HCT116 (cell line): ENCODE measurements at regions not wholly inside any gene's neighbourhood (a gene's known extent, or its start where the extent isn't known, plus 50 kb on each side); places are given as distances from the start of the nearest gene placed in this dataset.

ENCODE experiments used
- ATAC-seq: fragments of 200-7000 bp; cut with Tn5 transposase; 2 replicates; pipeline ENCODE4 v1.9.1; 2020; ENCODE audit warnings: mild to moderate bottlenecking, moderate library complexity
- BruUV-seq: library from RNA; stranded (reverse); fragments of 400-500 nt; replicated peaks from 2 replicates; lab custom pipeline; 2021; lab: Mats Ljungman, UMichigan
- CTCF ChIA-PET: fragments of 300-600 bp; sonication (Branson Sonifier 250); formaldehyde crosslinking; loops from one replicate; lab custom pipeline; 2021; ENCODE audit warnings: antibody characterized with exemption; lab: Charles Lee
- POLR2A ChIA-PET: fragments of 300-600, 350-600 bp; sonication (Branson Sonifier 250); formaldehyde crosslinking; loops from one replicate; lab custom pipeline; 2021; ENCODE audit warnings: antibody characterized with exemption; lab: Charles Lee
- RAD21 ChIA-PET, 2 experiments: fragments of 300-600 bp; sonication (Branson Sonifier 250); formaldehyde crosslinking; loops; one replicate each; lab custom pipeline; 2023; ENCODE audit warnings: low total read pairs in 2 of 2; ENCODE audit not compliant: uncharacterized antibody in 2 of 2, unreplicated experiment in 2 of 2, low non-redundant PET in 1 of 2; lab: Charles Lee
- DNase-seq: peaks from one replicate; pipeline ENCODE4 v3.0.0-alpha.2; 2010; ENCODE audit warnings: low read depth, low spot score
- H2AFZ ChIP-seq: fragments of 200-600 bp; shearing (Covaris generic), sonication (generic); 2 replicates; pipeline ENCODE4 v1.6.1; 2017; ENCODE audit warnings: low read depth, mixed run types, mixed read lengths, antibody characterized with exemption, low read length; ENCODE audit not compliant: poor library complexity, severe bottlenecking
- H3K27ac ChIP-seq: 2 replicates; pipeline ENCODE4 v1.5.1; 2012; ENCODE audit warnings: low read depth, low read length
- H3K27me3 ChIP-seq: fragments of 200-600 bp; sonication (generic); 2 replicates; pipeline ENCODE4 v1.6.1; 2016; ENCODE audit warnings: mixed run types, low read length, mixed read lengths; ENCODE audit not compliant: insufficient read depth
- H3K36me3 ChIP-seq, 2 experiments: fragments of 200-500 bp in 1 of 2; fragments of 200-600 bp in 1 of 2; sonication (Bioruptor generic) in 1 of 2; sonication (generic) in 1 of 2; 2 replicates each; pipeline versions ENCODE4 v1.5.1 to v1.6.1; 2014 to 2016; ENCODE audit warnings: low read length in 2 of 2, inconsistent platforms in 1 of 2, mixed read lengths in 1 of 2, mixed run types in 1 of 2; ENCODE audit not compliant: insufficient read depth in 2 of 2, control insufficient read depth in 1 of 2
- H3K4me1 ChIP-seq, 2 experiments: fragments of 200-600 bp in 1 of 2; sonication (generic) in 1 of 2; 2 replicates each; pipeline versions ENCODE4 v1.5.1 to v1.6.1; 2012 to 2017; ENCODE audit warnings: low read length in 2 of 2, inconsistent platforms in 1 of 2, mild to moderate bottlenecking in 1 of 2, mixed read lengths in 1 of 2, mixed run types in 1 of 2, moderate library complexity in 1 of 2; ENCODE audit not compliant: insufficient read depth in 2 of 2, control insufficient read depth in 1 of 2
- H3K4me2 ChIP-seq: fragments of 200-600 bp; sonication (generic); 2 replicates; pipeline ENCODE4 v1.6.1; 2017; ENCODE audit warnings: mixed run types, low read length, mixed read lengths
- H3K4me3 ChIP-seq, 2 experiments: fragments of 200-600 bp in 1 of 2; sonication (generic) in 1 of 2; replicated peaks in 1 of 2; 2 replicates each; pipeline ENCODE4 v1.5.1; 2011 to 2016; ENCODE audit warnings: low read length in 2 of 2, control low read depth in 1 of 2, low read depth in 1 of 2, mild to moderate bottlenecking in 1 of 2, mixed read lengths in 1 of 2, mixed run types in 1 of 2
- H3K79me2 ChIP-seq: fragments of 200-600 bp; sonication (generic); 2 replicates; pipeline ENCODE4 v1.6.1; 2017; ENCODE audit warnings: mild to moderate bottlenecking, mixed run types, low read length, moderate library complexity, mixed read lengths; ENCODE audit not compliant: insufficient read depth
- H3K9ac ChIP-seq: fragments of 200-600 bp; sonication (generic); 2 replicates; pipeline ENCODE4 v1.6.1; 2016; ENCODE audit warnings: low read length, mixed read lengths
- H3K9me2 ChIP-seq: fragments of 200-600 bp; sonication (generic), shearing (Covaris generic); 2 replicates; pipeline ENCODE4 v1.6.1; 2017; ENCODE audit warnings: mixed run types, mild to moderate bottlenecking, moderate library complexity; ENCODE audit not compliant: insufficient read depth
- H3K9me3 ChIP-seq, 2 experiments: fragments of 200-500 bp in 1 of 2; fragments of 200-600 bp in 1 of 2; sonication (Bioruptor generic) in 1 of 2; sonication (generic) in 1 of 2; 2 replicates each; pipeline ENCODE4 v1.6.1; 2014 to 2017; ENCODE audit warnings: low read length in 2 of 2, mixed read lengths in 2 of 2, inconsistent platforms in 1 of 2, low read depth in 1 of 2, mild to moderate bottlenecking in 1 of 2, mixed run types in 1 of 2, moderate library complexity in 1 of 2; ENCODE audit not compliant: control insufficient read depth in 1 of 2, insufficient read depth in 1 of 2
- H4K20me1 ChIP-seq: fragments of 200-600 bp; sonication (generic), shearing (Covaris generic); 2 replicates; pipeline ENCODE4 v1.6.1; 2017; ENCODE audit warnings: mixed run types, mild to moderate bottlenecking, moderate library complexity; ENCODE audit not compliant: insufficient read depth
- CBX3 ChIP-seq: IDR thresholded peaks from 2 replicates; pipeline ENCODE4 v1.6.1; 2012; ENCODE audit warnings: low read depth
- ELF1 ChIP-seq: IDR thresholded peaks from 2 replicates; pipeline ENCODE4 v1.6.1; 2012; ENCODE audit warnings: low read depth, borderline replicate concordance
- EZH2 ChIP-seq: fragments of 200-600 bp; sonication (generic); IDR thresholded peaks from 2 replicates; pipeline ENCODE4 v1.6.1; 2017; ENCODE audit warnings: antibody characterized with exemption, mixed run types
- EZH2phosphoT487 ChIP-seq: fragments of 200-600 bp; IDR thresholded peaks from 2 replicates; pipeline ENCODE4 v1.6.1; 2018; ENCODE audit warnings: antibody characterized with exemption, borderline replicate concordance
- JUND ChIP-seq: IDR thresholded peaks from 2 replicates; pipeline ENCODE4 v1.6.1; 2012
- POLR2A ChIP-seq: IDR thresholded peaks from 2 replicates; pipeline ENCODE4 v1.7.0; 2011; ENCODE audit warnings: borderline replicate concordance; ENCODE audit not compliant: insufficient read depth, insufficient read length; ENCODE audit errors: extremely low read depth
- RAD21 ChIP-seq: IDR thresholded peaks from 2 replicates; pipeline ENCODE4 v1.6.1; 2012; ENCODE audit warnings: low read depth, mild to moderate bottlenecking
- TCF7L2 ChIP-seq: IDR thresholded peaks from 2 replicates; pipeline ENCODE4 v1.7.0; 2011; ENCODE audit warnings: borderline replicate concordance, inconsistent platforms; ENCODE audit not compliant: insufficient read depth, insufficient read length; ENCODE audit errors: extremely low read depth
- ZFX ChIP-seq: fragments of 450-650 bp; IDR thresholded peaks from 2 replicates; pipeline ENCODE4 v1.6.1; 2017
- intact Hi-C: fragments of 100-400 bp; cut with micrococcal nuclease; formaldehyde crosslinking; loops from 2 replicates; pipeline ENCODE4 v1.10.0; 2022
- TF ChIP-seq, protein P1 (sequence below): IDR thresholded peaks from 2 replicates; pipeline ENCODE4 v1.6.1; 2012
- TF ChIP-seq, protein P2 (sequence below): IDR thresholded peaks from 2 replicates; pipeline ENCODE4 v1.6.1; 2012; ENCODE audit warnings: low read depth

DNA sequence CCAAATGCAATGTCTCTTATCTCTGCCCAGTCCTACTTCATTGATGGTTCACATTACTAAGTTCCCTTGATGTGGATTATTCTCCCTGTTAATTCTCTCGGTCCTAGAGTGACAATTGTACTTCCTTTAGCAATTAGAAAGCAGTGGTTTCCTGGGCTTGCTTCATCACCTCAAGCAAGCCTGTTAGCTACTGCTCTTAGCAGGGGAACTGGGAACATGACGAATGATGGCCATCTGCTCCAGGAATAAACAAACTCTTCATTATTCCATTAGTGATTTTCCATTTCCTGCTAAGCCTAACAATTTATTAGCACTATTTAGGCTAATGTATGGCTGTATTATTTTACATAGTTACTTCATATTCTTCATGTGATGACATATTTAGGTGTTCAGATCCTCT is 331.8 kb downstream of the MTX2 start:
- POLR2A ChIA-PET = no interaction called here
- intact Hi-C loops = no loop called here
- H4K20me1 ChIP-seq = no peaks in the 10 kb centered on the region
- H3K4me3 ChIP-seq = no peak overlapping the region
- DNase-seq (no peak), ATAC-seq (no peak)
- no peaks in the 10 kb centered on the region for H3K9me2 ChIP-seq
- H3K4me1 ChIP-seq = no peaks in the 10 kb centered on the region
- H3K79me2 ChIP-seq = no peaks in the 10 kb centered on the region
- RAD21 ChIA-PET = no interaction called here
- TF ChIP-seq CBX3 (no peak), JUND (no peak)
- H3K9me3 ChIP-seq = no peaks in the 10 kb centered on the region
- no peak overlapping the region for H3K9ac ChIP-seq
- no peak overlapping the region for H2AFZ ChIP-seq
- no peaks in the 10 kb centered on the region for H3K27me3 ChIP-seq
- H3K4me2 ChIP-seq = no peak overlapping the region
- no peak overlapping the region for H3K27ac ChIP-seq
- BruUV-seq = no TSS peak
- CTCF ChIA-PET = no interaction called here
- H3K36me3 ChIP-seq = no peaks in the 10 kb centered on the region

DNA sequence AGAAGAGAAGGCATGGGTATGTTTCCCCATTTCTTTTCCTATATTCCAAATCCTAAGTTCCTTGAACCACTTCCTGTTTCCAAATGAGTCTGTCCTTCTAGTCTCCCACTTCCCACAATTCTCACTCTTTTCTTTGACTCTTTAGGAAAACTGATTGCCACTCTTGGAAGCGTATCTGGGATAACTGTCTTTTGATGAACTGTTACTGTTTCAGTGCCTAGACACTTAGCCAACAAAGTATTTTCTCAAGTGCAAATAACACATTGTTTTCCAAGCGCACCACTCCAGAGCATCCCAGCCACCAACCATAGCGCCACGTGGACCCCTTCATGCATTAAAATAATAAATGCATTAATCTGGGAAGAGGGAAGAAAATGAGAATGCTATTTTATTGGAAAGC is 342.8 kb downstream of the MTX2 start:
- no peak overlapping the region for H3K9ac ChIP-seq
- no peaks in the 10 kb centered on the region for H3K9me3 ChIP-seq
- intact Hi-C loops = no loop called here
- DNase-seq (no peak), ATAC-seq (no peak)
- BruUV-seq = no TSS peak
- ChIA-PET RAD21 (no interaction called here), POLR2A (no interaction called here), CTCF (no interaction called here)
- no peak overlapping the region for H2AFZ ChIP-seq
- no peaks in the 10 kb centered on the region for H3K79me2 ChIP-seq
- H3K4me2 ChIP-seq = no peak overlapping the region
- TF ChIP-seq ZFX = no peak
- no peaks in the 10 kb centered on the region for H3K9me2 ChIP-seq
- peaks cover 0 to 7% of the 10 kb centered on the region in 2 experiments; a peak in 1 of 4 replicates for H3K4me1 ChIP-seq
- H3K36me3 ChIP-seq = no peaks in the 10 kb centered on the region
- no peak overlapping the region for H3K4me3 ChIP-seq
- no peak overlapping the region for H3K27ac ChIP-seq
- H3K27me3 ChIP-seq = no peaks in the 10 kb centered on the region
- no peaks in the 10 kb centered on the region for H4K20me1 ChIP-seq

DNA sequence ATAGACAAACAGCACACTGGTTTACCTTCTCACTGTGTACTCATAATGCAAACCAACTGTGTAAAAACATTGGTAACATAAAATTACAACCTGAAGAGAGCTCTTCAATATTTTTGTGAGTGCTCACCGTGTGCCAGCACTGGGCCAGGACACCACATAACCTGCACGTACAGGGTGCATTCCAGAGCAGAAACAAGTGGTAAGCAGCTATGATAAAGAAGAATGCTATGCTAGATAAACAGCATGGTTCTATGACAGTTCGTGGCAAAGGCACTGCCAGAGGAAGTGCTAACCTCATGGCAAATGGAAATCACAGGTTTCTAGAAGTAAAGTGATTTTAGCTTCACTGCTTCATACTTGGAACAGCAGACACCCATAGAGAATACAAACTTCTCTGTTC is 343.5 kb downstream of the MTX2 start:
- H4K20me1 ChIP-seq = no peaks in the 10 kb centered on the region
- peak overlapping the region; percentile 26; the same call in 1 of the 2 replicates for H3K4me2 ChIP-seq
- intact Hi-C loops = no loop called here
- CTCF ChIA-PET = interaction anchor here (0.6 kb wide), 1 partner anchor 473 kb away, joined by 4 read pairs; no protein-coding TSS in a partner anchor
- POLR2A ChIA-PET = no interaction called here
- H3K27me3 ChIP-seq = no peaks in the 10 kb centered on the region
- H2AFZ ChIP-seq = no peak overlapping the region
- H3K4me3 ChIP-seq = no peak overlapping the region
- RAD21 ChIA-PET = no interaction called here
- no peaks in the 10 kb centered on the region for H3K36me3 ChIP-seq
- H3K27ac ChIP-seq = no peak overlapping the region
- ATAC-seq (peak; percentile 42; the same call in 1 of the 2 replicates), DNase-seq (no peak)
- BruUV-seq = no TSS peak
- peaks cover 0 to 7% of the 10 kb centered on the region in 2 experiments; a peak in 1 of 4 replicates for H3K4me1 ChIP-seq
- H3K79me2 ChIP-seq = no peaks in the 10 kb centered on the region
- no peaks in the 10 kb centered on the region for H3K9me2 ChIP-seq
- H3K9me3 ChIP-seq = no peaks in the 10 kb centered on the region
- H3K9ac ChIP-seq = no peak overlapping the region
- TF ChIP-seq, protein P1, sequence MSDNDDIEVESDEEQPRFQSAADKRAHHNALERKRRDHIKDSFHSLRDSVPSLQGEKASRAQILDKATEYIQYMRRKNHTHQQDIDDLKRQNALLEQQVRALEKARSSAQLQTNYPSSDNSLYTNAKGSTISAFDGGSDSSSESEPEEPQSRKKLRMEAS = peak; percentile 34; the same call in 1 of the 2 replicates
- TF ChIP-seq, protein P2, sequence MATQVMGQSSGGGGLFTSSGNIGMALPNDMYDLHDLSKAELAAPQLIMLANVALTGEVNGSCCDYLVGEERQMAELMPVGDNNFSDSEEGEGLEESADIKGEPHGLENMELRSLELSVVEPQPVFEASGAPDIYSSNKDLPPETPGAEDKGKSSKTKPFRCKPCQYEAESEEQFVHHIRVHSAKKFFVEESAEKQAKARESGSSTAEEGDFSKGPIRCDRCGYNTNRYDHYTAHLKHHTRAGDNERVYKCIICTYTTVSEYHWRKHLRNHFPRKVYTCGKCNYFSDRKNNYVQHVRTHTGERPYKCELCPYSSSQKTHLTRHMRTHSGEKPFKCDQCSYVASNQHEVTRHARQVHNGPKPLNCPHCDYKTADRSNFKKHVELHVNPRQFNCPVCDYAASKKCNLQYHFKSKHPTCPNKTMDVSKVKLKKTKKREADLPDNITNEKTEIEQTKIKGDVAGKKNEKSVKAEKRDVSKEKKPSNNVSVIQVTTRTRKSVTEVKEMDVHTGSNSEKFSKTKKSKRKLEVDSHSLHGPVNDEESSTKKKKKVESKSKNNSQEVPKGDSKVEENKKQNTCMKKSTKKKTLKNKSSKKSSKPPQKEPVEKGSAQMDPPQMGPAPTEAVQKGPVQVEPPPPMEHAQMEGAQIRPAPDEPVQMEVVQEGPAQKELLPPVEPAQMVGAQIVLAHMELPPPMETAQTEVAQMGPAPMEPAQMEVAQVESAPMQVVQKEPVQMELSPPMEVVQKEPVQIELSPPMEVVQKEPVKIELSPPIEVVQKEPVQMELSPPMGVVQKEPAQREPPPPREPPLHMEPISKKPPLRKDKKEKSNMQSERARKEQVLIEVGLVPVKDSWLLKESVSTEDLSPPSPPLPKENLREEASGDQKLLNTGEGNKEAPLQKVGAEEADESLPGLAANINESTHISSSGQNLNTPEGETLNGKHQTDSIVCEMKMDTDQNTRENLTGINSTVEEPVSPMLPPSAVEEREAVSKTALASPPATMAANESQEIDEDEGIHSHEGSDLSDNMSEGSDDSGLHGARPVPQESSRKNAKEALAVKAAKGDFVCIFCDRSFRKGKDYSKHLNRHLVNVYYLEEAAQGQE = no peak
- no peak for TF ChIP-seq EZH2
- no peak for TF ChIP-seq TCF7L2
- no peak for TF ChIP-seq JUND
- no peak for TF ChIP-seq POLR2A
- no peak for TF ChIP-seq EZH2phosphoT487
- TF ChIP-seq RAD21 = no peak
- no peak for TF ChIP-seq ELF1
